ENCODE measurements at regions not wholly inside any gene's neighbourhood (a gene's known extent, or its start where the extent isn't known, plus 50 kb on each side); places are given as distances from the start of the nearest gene placed in this dataset.

DNA sequence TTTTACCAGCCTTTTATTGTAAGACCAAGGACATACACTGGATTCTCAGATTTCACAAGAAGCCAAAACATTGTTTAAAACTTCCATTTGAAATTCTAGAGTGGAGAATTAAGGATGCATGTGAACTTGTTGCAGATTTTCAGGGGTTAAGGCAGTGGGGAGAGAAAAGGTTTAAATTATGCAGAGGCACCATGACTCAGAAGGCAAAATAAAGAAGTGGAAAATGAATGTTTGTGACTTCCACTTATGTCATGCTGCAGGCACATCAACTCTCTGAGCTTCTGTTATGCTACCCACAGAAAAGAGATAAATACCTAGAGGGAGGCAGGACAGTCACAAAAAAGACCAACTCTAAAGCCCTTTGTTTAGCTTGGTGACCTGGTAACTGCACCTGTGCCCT lies 84.4 kb upstream of the BET1 start:
- TF ChIP-seq, protein P1, sequence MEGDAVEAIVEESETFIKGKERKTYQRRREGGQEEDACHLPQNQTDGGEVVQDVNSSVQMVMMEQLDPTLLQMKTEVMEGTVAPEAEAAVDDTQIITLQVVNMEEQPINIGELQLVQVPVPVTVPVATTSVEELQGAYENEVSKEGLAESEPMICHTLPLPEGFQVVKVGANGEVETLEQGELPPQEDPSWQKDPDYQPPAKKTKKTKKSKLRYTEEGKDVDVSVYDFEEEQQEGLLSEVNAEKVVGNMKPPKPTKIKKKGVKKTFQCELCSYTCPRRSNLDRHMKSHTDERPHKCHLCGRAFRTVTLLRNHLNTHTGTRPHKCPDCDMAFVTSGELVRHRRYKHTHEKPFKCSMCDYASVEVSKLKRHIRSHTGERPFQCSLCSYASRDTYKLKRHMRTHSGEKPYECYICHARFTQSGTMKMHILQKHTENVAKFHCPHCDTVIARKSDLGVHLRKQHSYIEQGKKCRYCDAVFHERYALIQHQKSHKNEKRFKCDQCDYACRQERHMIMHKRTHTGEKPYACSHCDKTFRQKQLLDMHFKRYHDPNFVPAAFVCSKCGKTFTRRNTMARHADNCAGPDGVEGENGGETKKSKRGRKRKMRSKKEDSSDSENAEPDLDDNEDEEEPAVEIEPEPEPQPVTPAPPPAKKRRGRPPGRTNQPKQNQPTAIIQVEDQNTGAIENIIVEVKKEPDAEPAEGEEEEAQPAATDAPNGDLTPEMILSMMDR (IDR thresholded peaks at IDR 0.05; ENCODE audit: insufficient read depth, low read depth, low read length) = no peak
- TF ChIP-seq EZH2 (IDR thresholded peaks at IDR 0.05; ENCODE audit: insufficient read depth, low read length) = no peak

Data from astrocyte (in vitro differentiated cells and primary cell).